ENCODE measurements at regions not wholly inside any gene's neighbourhood (a gene's known extent, or its start where the extent isn't known, plus 50 kb on each side); places are given as distances from the start of the nearest gene placed in this dataset.

- no peak for DNase-seq
Observed at GRCh38 chr9:38284588-38285051, 107.9 kb upstream of the ALDH1B1 start.

- no peak for DNase-seq
Observed at GRCh38 chr9:38284039-38284575, 108.4 kb upstream of the ALDH1B1 start.

GRCh38 chr9:38282756-38283155, 109.7 kb upstream of the ALDH1B1 start:
- DNase-seq: no peak

- DNase-seq: no peak
Observed at GRCh38 chr9:38281917-38282316, 110.6 kb upstream of the ALDH1B1 start.

- no peak for DNase-seq
Observed at GRCh38 chr9:38281196-38281595, 111.3 kb upstream of the ALDH1B1 start.

- DNase-seq: no peak
Observed at GRCh38 chr9:38280251-38280800, 112.2 kb upstream of the ALDH1B1 start.

GRCh38 chr9:38278931-38279679, 113.4 kb upstream of the ALDH1B1 start:
- no peak for DNase-seq

- DNase-seq: no peak
Observed at GRCh38 chr9:38278457-38278856, 114.0 kb upstream of the ALDH1B1 start.

GRCh38 chr9:38277601-38278200, 114.8 kb upstream of the ALDH1B1 start:
- DNase-seq: no peak

- no peak for DNase-seq
Observed at GRCh38 chr9:38276771-38277439, 115.6 kb upstream of the ALDH1B1 start.

GRCh38 chr9:38274800-38275199, 117.7 kb upstream of the ALDH1B1 start:
- no peak for DNase-seq

GRCh38 chr9:38272710-38273109, 119.8 kb upstream of the ALDH1B1 start:
- no peak for DNase-seq

GRCh38 chr9:38271666-38272241, 120.7 kb upstream of the ALDH1B1 start:
- DNase-seq: no peak

GRCh38 chr9:38269775-38270174, 122.7 kb upstream of the ALDH1B1 start:
- no peak for DNase-seq

- DNase-seq: no peak
Observed at GRCh38 chr9:38263532-38263931, 129.0 kb upstream of the ALDH1B1 start.

- DNase-seq: no peak
Observed at GRCh38 chr9:38259519-38260218, 132.8 kb upstream of the ALDH1B1 start.

GRCh38 chr9:38259056-38259455, 133.4 kb upstream of the ALDH1B1 start:
- DNase-seq: no peak

- no peak for DNase-seq
Observed at GRCh38 chr9:38257626-38258215, 134.8 kb upstream of the ALDH1B1 start.

GRCh38 chr9:38256461-38256860, 136.0 kb upstream of the ALDH1B1 start:
- no peak for DNase-seq

GRCh38 chr9:38255599-38255998, 136.9 kb upstream of the ALDH1B1 start:
- DNase-seq: no peak

GRCh38 chr9:38254756-38255155, 137.7 kb upstream of the ALDH1B1 start:
- no peak for DNase-seq

- no peak for DNase-seq
Observed at GRCh38 chr9:38254151-38254550, 138.4 kb upstream of the ALDH1B1 start.
